ENCODE measurements at regions not wholly inside any gene's neighbourhood (a gene's known extent, or its start where the extent isn't known, plus 50 kb on each side); places are given as distances from the start of the nearest gene placed in this dataset.

DNA sequence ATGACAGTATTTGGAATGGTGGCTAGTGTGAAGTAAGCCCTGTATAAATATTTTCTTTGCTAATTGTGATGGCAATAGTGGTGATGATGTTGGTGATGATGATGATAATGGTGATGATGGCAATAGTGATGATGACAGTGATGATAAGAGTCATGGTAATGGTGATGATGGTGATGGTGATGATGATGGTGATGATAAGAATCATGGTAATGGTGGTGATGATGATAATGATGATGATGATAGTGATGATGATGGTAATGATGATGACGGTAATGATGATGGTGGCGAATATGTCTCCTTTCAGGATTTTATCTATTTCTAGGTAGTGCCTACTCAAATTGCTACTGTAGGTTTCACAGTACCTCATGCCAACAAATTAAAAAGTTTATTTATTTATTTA is 205.4 kb downstream of the GALR1 start:
- Histone ChIP-seq H3K27me3 (no peaks in the 10 kb centered on the region), H3K27ac (no peak overlapping the region), H3K4me1 (no peaks in the 10 kb centered on the region), H3K9me3 (no peaks in the 10 kb centered on the region), H3K4me3 (no peak overlapping the region), H3K36me3 (no peaks in the 10 kb centered on the region)
- TF ChIP-seq POLR2A (IDR thresholded peaks at IDR 0.05) (no peak), POLR2AphosphoS5 (IDR thresholded peaks at IDR 0.05; ENCODE audit: insufficient read depth in 1 of 2, low read depth in 1 of 2) (no peak)
- TF ChIP-seq, protein P1, sequence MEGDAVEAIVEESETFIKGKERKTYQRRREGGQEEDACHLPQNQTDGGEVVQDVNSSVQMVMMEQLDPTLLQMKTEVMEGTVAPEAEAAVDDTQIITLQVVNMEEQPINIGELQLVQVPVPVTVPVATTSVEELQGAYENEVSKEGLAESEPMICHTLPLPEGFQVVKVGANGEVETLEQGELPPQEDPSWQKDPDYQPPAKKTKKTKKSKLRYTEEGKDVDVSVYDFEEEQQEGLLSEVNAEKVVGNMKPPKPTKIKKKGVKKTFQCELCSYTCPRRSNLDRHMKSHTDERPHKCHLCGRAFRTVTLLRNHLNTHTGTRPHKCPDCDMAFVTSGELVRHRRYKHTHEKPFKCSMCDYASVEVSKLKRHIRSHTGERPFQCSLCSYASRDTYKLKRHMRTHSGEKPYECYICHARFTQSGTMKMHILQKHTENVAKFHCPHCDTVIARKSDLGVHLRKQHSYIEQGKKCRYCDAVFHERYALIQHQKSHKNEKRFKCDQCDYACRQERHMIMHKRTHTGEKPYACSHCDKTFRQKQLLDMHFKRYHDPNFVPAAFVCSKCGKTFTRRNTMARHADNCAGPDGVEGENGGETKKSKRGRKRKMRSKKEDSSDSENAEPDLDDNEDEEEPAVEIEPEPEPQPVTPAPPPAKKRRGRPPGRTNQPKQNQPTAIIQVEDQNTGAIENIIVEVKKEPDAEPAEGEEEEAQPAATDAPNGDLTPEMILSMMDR (IDR thresholded peaks at IDR 0.05): no peak
- intact Hi-C loops (cut with DNase I): no loop called here
- no peak for DNase-seq (ENCODE audit: extremely low spot score in 2 of 2)

DNA sequence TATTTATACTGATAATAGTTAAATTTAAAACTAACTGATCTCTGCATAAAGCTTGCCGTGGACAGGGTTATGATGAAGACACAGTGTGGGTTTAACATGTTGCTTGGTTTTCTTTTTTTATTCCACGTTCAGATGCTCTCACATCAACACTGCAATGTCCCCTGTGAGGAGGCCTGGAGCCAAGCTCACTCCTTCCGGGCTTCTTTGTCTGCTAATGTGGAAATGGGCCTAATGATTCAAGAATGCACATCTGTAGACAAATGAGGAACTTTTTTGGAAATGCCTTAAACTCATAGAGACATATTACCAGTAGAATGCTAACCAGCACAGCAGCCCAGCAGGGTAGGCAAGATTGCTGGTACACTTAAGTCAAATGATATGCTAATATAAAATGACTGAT is 208.0 kb downstream of the GALR1 start:
- no peak overlapping the region for H3K27ac ChIP-seq
- no peaks in the 10 kb centered on the region for H3K36me3 ChIP-seq
- TF ChIP-seq, protein P1 (IDR thresholded peaks at IDR 0.05): no peak
- TF ChIP-seq POLR2AphosphoS5 (IDR thresholded peaks at IDR 0.05; ENCODE audit: insufficient read depth in 1 of 2, low read depth in 1 of 2) (no peak), POLR2A (IDR thresholded peaks at IDR 0.05) (no peak)
- intact Hi-C loops (cut with DNase I): no loop called here
- H3K9me3 ChIP-seq: no peaks in the 10 kb centered on the region
- no peak overlapping the region for H3K4me3 ChIP-seq
- no peak for DNase-seq (ENCODE audit: extremely low spot score in 2 of 2)
- H3K4me1 ChIP-seq: no peaks in the 10 kb centered on the region
- H3K27me3 ChIP-seq: no peaks in the 10 kb centered on the region

DNA sequence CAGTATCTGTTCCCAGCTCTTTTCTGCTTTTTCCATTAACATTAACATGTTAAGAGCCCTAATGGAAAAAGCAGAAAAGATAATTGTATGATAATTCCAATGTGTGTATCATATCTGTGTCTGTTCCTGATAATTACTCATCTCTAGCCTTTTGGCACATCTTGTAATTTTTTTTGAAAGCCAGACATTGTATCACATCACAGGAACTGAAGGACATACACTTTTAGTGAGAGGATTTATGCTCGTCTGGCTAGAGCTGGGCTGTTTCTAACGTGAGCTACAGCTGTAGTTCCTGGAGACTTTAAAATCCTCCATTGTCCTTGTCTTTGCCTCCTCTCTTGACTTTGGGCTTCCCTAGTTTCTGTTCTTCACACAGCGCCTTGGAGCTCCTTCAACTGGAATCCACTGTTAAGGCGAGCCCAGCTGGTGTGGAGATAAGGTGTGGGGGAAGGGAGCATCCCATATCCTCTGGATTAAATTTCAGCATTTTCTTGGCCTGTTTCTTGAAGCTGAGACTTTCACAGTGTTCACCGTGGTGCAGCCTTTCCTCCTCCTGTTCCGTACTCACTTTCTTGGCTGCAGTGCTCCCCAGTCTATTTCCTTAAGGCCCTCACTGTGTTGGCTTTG is 211.5 kb downstream of the GALR1 start:
- Histone ChIP-seq H3K27ac (no peak overlapping the region), H3K4me3 (no peak overlapping the region), H3K27me3 (no peaks in the 10 kb centered on the region), H3K4me1 (no peaks in the 10 kb centered on the region), H3K36me3 (no peaks in the 10 kb centered on the region), H3K9me3 (no peaks in the 10 kb centered on the region)
- TF ChIP-seq POLR2AphosphoS5 (IDR thresholded peaks at IDR 0.05; ENCODE audit: insufficient read depth in 1 of 2, low read depth in 1 of 2) (no peak), POLR2A (IDR thresholded peaks at IDR 0.05) (no peak)
- TF ChIP-seq, protein P1 (IDR thresholded peaks at IDR 0.05): no peak
- intact Hi-C loops (cut with DNase I): no loop called here
- no peak for DNase-seq (ENCODE audit: extremely low spot score in 2 of 2)

DNA sequence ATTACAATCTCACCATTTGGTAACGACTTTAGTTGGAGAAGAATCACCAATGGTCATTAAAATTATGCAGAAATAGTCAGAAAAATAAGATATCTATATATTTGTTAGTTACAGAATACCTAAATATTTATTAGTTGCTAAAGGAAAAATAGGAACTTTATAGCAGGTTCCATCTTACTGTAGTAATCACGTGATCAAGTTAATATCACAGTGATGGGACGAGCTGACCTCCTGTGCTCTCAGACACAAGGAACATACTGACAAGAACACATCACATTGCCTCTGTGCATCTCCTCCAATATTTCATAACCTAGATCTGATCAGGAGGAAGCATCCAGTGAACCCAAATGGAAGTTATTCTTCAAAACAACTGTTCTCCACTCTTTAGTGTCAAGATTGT is 215.3 kb downstream of the GALR1 start:
- H3K9me3 ChIP-seq: no peaks in the 10 kb centered on the region
- H3K4me3 ChIP-seq: no peak overlapping the region
- intact Hi-C loops (cut with DNase I): no loop called here
- no peaks in the 10 kb centered on the region for H3K27me3 ChIP-seq
- no peaks in the 10 kb centered on the region for H3K4me1 ChIP-seq
- TF ChIP-seq POLR2AphosphoS5 (IDR thresholded peaks at IDR 0.05; ENCODE audit: insufficient read depth in 1 of 2, low read depth in 1 of 2) (no peak), POLR2A (IDR thresholded peaks at IDR 0.05) (no peak)
- TF ChIP-seq, protein P1 (IDR thresholded peaks at IDR 0.05): no peak
- no peaks in the 10 kb centered on the region for H3K36me3 ChIP-seq
- H3K27ac ChIP-seq: no peak overlapping the region
- no peak for DNase-seq (ENCODE audit: extremely low spot score in 2 of 2)

DNA sequence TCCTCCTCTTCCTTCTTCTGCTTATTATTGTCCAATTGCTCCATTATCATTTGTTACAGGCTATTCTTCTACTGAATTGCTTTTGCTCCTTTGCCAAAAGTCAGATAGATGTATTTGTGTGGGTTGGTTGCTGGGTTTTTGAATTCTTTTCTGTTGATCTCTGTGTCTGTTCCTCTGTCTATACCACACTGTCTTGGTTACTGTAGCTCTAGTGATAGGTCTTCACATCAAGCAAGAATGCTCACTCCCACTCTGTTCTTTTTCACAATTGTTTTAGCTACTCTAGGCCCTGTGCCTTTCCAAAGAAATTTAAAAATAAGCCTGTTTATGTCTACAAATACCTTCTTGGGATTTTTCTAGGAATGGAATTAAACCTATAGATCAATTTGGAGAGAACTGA is 217.2 kb downstream of the GALR1 start:
- Histone ChIP-seq H3K27ac (no peak overlapping the region), H3K27me3 (no peaks in the 10 kb centered on the region), H3K4me1 (no peaks in the 10 kb centered on the region), H3K36me3 (no peaks in the 10 kb centered on the region), H3K9me3 (no peaks in the 10 kb centered on the region), H3K4me3 (no peak overlapping the region)
- no peak for DNase-seq (ENCODE audit: extremely low spot score in 2 of 2)
- intact Hi-C loops (cut with DNase I): no loop called here
- no peak for TF ChIP-seq POLR2AphosphoS5 (IDR thresholded peaks at IDR 0.05; ENCODE audit: insufficient read depth in 1 of 2, low read depth in 1 of 2)
- TF ChIP-seq, protein P1 (IDR thresholded peaks at IDR 0.05): no peak
- no peak for TF ChIP-seq POLR2A (IDR thresholded peaks at IDR 0.05)

All from vagina (tissue), 2 donors.